GM21723 (cell line): ENCODE measurements at regions not wholly inside any gene's neighbourhood (a gene's known extent, or its start where the extent isn't known, plus 50 kb on each side); places are given as distances from the start of the nearest gene placed in this dataset.

ENCODE experiments used
- ATAC-seq: cut with Tn5 transposase; IDR thresholded peaks from one replicate; pipeline ENCODE4 v1.9.1; 2021; ENCODE audit warnings: mild to moderate bottlenecking, moderate library complexity; ENCODE audit not compliant: unreplicated experiment

GRCh38 chr2:128490321-128490720 lies 171.7 kb upstream of the HS6ST1 start:
- no peak for ATAC-seq

- no peak for ATAC-seq
These were observed 172.4 kb upstream of the HS6ST1 start for GRCh38 chr2:128490881-128491691.

- no peak for ATAC-seq
These were observed 173.1 kb upstream of the HS6ST1 start for GRCh38 chr2:128491692-128492244.

DNA sequence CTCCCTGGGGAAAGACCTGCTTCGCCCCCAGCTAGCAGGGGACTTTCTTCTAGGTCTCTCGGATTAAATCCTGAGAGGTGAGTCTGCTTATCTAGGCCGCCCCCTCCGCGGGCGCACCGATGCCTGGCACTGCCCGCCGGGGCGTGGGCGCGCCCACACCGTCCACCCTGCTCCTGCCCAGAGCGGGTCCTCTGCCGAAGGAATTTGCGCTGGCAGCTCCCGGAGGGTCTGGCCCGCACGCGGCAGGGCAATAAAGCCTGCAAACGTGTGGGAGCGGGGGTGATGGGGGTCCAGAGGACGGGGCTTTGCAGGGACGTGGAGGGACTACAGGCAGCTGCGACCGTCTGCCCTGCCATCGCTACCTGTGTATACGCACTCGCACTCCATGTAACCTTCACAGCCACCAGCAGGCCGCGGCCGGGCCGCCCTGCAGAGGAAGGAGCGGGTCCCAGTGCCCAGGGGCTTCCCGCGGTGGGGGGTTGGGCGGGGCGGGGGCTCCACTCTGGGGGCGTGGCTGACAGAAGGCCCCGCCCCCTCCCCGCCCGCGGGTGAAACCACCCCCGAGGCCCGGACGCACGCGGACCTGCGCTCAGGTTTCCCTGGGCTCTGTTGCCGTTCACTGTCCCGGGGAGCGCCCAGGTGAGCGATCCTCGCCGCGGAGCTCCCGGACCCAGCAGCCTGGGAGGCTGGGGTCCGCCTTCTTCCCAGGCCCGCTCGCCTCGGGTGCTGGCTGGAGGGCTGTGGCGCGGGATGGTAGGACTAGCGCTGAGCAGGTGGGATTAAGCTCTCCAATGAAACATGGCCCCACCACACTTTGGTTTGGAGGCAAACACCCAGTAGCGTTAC lies 174.5 kb upstream of the HS6ST1 start:
- no peak for ATAC-seq

GRCh38 chr2:128493880-128494279 lies 175.2 kb upstream of the HS6ST1 start:
- ATAC-seq = no peak

DNA sequence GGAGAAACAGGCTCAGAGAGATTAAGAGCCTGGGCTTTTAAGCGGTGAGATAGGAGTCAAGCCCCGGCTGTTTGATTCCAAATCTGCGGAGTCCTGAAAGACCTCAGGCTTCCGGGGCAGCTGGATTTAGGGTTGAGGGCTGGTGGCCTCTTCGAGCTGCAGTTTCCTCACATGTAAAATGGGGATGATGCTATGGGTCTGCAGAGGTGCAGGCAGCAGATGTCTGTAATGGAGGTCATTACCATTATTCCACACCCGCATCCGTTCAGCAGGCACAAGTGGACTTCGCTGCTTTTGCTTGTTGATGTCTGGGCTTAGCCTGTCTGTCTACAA lies 175.6 kb upstream of the HS6ST1 start:
- no peak for ATAC-seq

GRCh38 chr2:128494640-128495321 lies 176.1 kb upstream of the HS6ST1 start:
- no peak for ATAC-seq

GRCh38 chr2:128495996-128496547 lies 177.4 kb upstream of the HS6ST1 start:
- no peak for ATAC-seq

- ATAC-seq = no peak
These were observed 178.0 kb upstream of the HS6ST1 start for GRCh38 chr2:128496700-128497099.

GRCh38 chr2:128497461-128497860 lies 178.8 kb upstream of the HS6ST1 start:
- no peak for ATAC-seq

DNA sequence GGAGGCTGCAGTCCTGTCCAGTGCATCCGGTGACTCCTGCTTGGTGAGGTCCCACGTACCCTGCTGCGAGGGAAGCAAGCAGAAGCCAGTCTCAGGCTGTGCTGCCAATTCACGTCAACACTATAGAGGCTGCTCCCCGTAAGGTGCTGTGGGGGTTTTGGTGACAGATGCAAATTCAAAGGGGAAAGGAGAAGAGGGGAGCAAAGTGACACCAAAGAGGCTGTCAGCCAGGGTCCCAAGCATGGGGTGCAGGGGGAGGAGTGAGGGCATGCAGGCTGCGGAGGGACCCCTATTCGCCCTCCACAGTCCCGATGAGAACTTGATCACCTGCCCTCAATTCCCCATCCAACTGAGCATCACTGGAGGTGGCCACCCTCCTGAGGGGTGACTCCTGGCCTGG lies 179.4 kb upstream of the HS6ST1 start:
- no peak for ATAC-seq

DNA sequence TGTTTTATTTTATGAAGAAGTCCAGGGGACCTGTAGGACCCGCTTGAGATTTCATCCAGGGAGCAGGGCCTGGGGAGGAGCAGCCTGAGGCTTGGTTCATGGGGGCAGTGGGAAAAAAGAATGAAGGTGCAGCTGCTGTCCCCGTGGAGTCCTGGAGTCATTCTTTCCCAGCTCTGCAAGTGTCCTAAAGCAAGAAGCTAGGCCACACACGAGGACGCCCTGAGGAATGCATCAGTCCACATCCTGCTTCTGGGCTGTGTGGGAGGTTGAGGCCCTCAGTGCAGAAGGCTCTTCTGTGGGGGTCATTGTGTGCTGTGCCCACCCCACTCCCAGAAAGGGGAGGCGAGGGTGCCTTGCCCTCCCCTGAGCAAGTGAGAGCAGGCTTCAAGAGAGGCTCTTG lies 179.9 kb upstream of the HS6ST1 start:
- ATAC-seq = no peak

- no peak for ATAC-seq
These were observed 180.9 kb upstream of the HS6ST1 start for GRCh38 chr2:128499367-128500137.

DNA sequence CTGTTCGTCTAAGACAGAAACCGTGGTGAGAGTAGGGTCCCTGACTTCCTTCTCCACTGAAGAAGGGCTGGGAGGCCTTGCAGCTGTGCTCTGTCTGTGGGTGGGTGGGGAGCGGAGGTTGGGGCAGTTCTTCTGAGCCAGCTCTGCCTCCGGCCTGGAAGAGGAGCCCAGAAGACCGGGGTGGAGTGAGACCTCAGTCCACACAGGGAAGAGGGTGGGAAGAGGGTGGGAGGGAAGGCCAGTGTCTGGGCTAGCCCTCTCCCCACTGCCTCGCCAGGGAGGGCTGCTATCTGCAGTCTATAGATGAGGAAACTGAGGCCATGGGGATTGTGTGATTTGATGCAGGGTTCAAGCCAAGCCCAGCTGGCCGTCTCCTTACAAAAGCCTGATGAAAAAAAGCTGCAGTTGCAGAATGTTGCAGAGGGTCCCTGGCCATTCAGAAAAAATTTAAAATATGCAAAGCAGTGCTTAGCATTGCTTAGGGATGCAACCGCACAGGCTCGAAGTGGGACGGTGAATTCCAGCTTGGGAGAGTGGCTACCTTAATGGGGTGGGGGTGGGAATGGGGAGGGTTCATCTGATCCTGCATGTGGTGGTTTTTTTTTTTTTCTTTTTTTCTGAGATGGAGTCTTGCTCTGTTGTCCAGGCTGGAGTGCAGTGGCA lies 181.6 kb upstream of the HS6ST1 start:
- ATAC-seq = no peak

DNA sequence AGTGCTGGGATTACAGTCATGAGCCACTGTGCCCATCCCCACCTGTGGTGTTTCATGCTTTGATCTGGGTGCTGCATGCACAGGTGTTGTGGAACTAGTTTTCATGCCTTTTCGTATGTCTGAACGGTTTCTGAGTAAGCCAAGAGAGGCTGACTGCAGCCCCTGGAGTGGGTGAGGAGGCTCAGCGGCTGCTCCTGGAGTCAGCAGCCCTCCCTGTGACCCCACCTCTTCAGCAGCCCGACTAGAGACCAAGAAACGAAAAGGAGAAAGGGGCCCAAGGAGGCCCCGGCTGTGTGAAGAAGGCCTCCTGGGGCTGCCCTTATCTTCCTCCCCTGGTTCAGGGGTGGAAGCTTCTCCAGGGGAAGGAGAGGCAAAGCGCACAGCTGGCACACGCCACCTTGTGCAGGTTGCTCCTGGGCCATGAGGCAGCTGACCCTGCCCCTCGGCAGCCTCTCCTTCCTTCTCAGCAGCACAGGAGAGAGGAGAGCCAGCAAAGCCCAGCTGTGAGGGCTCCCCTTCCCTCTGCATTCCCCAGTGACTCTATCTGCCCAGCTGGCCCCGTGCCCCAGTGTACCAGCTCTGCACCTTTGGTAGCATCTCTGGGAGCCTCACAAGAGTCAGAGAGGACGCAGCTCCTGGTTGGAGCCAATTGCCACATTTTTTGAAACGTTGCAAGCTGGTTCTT lies 182.5 kb upstream of the HS6ST1 start:
- no peak for ATAC-seq

DNA sequence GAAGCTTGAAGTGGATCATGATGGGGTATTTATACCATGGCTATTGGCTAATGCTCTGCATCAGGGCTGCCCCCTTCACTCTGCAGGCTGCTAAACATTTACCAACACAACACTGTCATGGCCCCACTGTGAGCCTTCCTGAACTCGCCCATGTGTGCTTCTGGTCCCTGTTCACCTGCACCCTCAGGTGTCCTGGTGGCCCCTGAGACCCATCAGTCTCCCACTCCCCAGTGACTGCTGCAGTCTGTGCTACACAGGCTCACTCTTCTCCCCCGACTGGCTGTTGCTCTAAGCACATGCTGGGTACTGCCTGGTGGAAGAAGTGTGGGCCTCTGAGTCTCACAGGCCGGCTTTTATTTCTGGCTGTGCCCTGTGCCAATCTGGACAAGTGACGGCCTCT lies 183.0 kb upstream of the HS6ST1 start:
- ATAC-seq = no peak

DNA sequence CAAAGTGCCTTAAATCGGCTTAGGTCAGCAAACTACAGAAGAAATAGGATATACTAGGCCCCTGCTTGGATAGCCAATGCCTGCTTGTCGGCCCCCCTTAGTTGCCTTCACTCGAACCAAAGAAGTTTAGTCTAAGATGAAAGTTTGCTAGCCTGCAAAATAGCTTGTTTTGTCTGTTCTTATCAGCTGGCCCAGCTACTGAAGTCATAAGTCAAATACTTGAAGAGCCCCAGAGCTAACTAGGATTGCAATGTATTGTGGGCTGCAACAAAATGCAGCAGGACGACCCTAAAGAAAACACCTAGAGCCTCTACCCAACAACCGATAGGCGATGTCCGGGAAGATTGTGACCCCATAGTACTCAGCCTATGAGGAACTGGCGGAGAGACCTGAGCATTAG lies 183.5 kb upstream of the HS6ST1 start:
- ATAC-seq = no peak

- no peak for ATAC-seq
These were observed 184.1 kb upstream of the HS6ST1 start for GRCh38 chr2:128502638-128503246.
